ENCODE measurements at regions not wholly inside any gene's neighbourhood (a gene's known extent, or its start where the extent isn't known, plus 50 kb on each side); places are given as distances from the start of the nearest gene placed in this dataset.

- TF ChIP-seq CTCF (IDR thresholded peaks at IDR 0.05) = no peak
- TF ChIP-seq POLR2AphosphoS5 (IDR thresholded peaks at IDR 0.05) = no peak
- no peak for TF ChIP-seq POLR2A (IDR thresholded peaks at IDR 0.05; ENCODE audit: low read depth)
Measured at GRCh38 chr3:157606852-157607197, 103.6 kb upstream of the VEPH1 start.
